SK-N-SH treated with all-trans-retinoic acid at 6 μM for 48 hours (cell line): ENCODE measurements at regions not wholly inside any gene's neighbourhood (a gene's known extent, or its start where the extent isn't known, plus 50 kb on each side); places are given as distances from the start of the nearest gene placed in this dataset.
A peak's percentile ranks its signal among the peaks of the same experiment; 100 is the strongest.

Source experiments
- ATAC-seq: fragments of 200-7000 bp; cut with Tn5 transposase; 3 replicates; pipeline ENCODE4 v1.9.1; 2020; ENCODE audit warnings: mild to moderate bottlenecking, moderate library complexity
- ARNTL ChIP-seq: fragments of 450-650 bp; formaldehyde crosslinking; IDR thresholded peaks from 2 replicates; pipeline ENCODE4 v1.5.0; 2020; ENCODE audit warnings: low read depth, mild to moderate bottlenecking, moderate library complexity, borderline replicate concordance
- BACH2 ChIP-seq: fragments of 250-450 bp; sonication (Bioruptor Pico); IDR thresholded peaks from 2 replicates; pipeline ENCODE4 v1.9.0; 2021; ENCODE audit warnings: mild to moderate bottlenecking, borderline replicate concordance
- CSRNP3 ChIP-seq: fragments of 250-450 bp; sonication (Bioruptor Pico); IDR thresholded peaks from 2 replicates; pipeline ENCODE4 v1.5.1; 2021; ENCODE audit warnings: mild to moderate bottlenecking, moderate library complexity
- ESRRG ChIP-seq: fragments of 250-450 bp; sonication (Bioruptor Pico); IDR thresholded peaks from 2 replicates; pipeline ENCODE4 v1.6.1; 2021; ENCODE audit warnings: mild to moderate bottlenecking
- GLIS3 ChIP-seq: fragments of 250-450 bp; sonication (Bioruptor Pico); IDR thresholded peaks from 2 replicates; pipeline ENCODE4 v1.5.0; 2020; ENCODE audit warnings: mild to moderate bottlenecking, moderate library complexity
- OSR1 ChIP-seq: fragments of 250-450 bp; sonication (Bioruptor Pico); IDR thresholded peaks from 2 replicates; pipeline ENCODE4 v1.8.0; 2022; ENCODE audit warnings: moderate library complexity, mild to moderate bottlenecking, inconsistent platforms
- PATZ1 ChIP-seq: fragments of 250-450 bp; sonication (Bioruptor Pico); IDR thresholded peaks from 2 replicates; pipeline ENCODE4 v1.8.0; 2020; ENCODE audit warnings: mild to moderate bottlenecking, moderate library complexity, borderline replicate concordance
- POU6F1 ChIP-seq: fragments of 250-450 bp; sonication (Bioruptor Pico); IDR thresholded peaks from 2 replicates; pipeline ENCODE4 v1.8.0; 2021; ENCODE audit warnings: low read depth, mild to moderate bottlenecking, moderate library complexity, borderline replicate concordance
- PPARA ChIP-seq: fragments of 250-450 bp; sonication (Bioruptor Pico); IDR thresholded peaks from 2 replicates; pipeline ENCODE4 v1.5.0; 2020; ENCODE audit warnings: mild to moderate bottlenecking, borderline replicate concordance
- RARB ChIP-seq: fragments of 250-450 bp; sonication (Bioruptor Pico); IDR thresholded peaks from 2 replicates; pipeline ENCODE4 v1.8.0; 2021; ENCODE audit warnings: mild to moderate bottlenecking, moderate library complexity
- SNAI2 ChIP-seq: fragments of 250-450 bp; sonication (Bioruptor Pico); IDR thresholded peaks from 2 replicates; pipeline ENCODE4 v1.5.0; 2020; ENCODE audit warnings: mild to moderate bottlenecking, moderate library complexity
- TCF4 ChIP-seq: fragments of 250-450 bp; sonication (Bioruptor Pico); IDR thresholded peaks from 2 replicates; pipeline ENCODE4 v1.8.0; 2021; ENCODE audit warnings: mild to moderate bottlenecking, moderate library complexity, borderline replicate concordance
- TOX ChIP-seq: fragments of 250-450 bp; sonication (Bioruptor Pico); IDR thresholded peaks from 2 replicates; pipeline ENCODE4 v1.8.0; 2021; ENCODE audit warnings: mild to moderate bottlenecking, moderate library complexity, borderline replicate concordance
- TSHZ2 ChIP-seq: fragments of 250-450 bp; sonication (Bioruptor Pico); IDR thresholded peaks from 2 replicates; pipeline ENCODE4 v1.5.0; 2020; ENCODE audit warnings: mild to moderate bottlenecking, moderate library complexity
- ZC3H10 ChIP-seq: fragments of 250-450 bp; sonication (Bioruptor Pico); IDR thresholded peaks from 2 replicates; pipeline ENCODE4 v1.5.1; 2021; ENCODE audit warnings: mild to moderate bottlenecking, moderate library complexity
- ZFP30 ChIP-seq: fragments of 450-650 bp; formaldehyde crosslinking; IDR thresholded peaks from 2 replicates; pipeline ENCODE4 v1.5.0; 2022; ENCODE audit warnings: mild to moderate bottlenecking, moderate library complexity
- ZNF565 ChIP-seq: fragments of 450-650 bp; formaldehyde crosslinking; conservative IDR thresholded peaks from 2 replicates; pipeline ENCODE4 v1.5.0; 2020; ENCODE audit warnings: low read depth, mild to moderate bottlenecking, moderate library complexity
- ZNF70 ChIP-seq: fragments of 450-650 bp; formaldehyde crosslinking; IDR thresholded peaks from 2 replicates; pipeline ENCODE4 v1.5.0; 2020; ENCODE audit warnings: mild to moderate bottlenecking, moderate library complexity
- ZNF8 ChIP-seq: fragments of 450-650 bp; formaldehyde crosslinking; IDR thresholded peaks from 2 replicates; pipeline ENCODE4 v1.5.0; 2020; ENCODE audit warnings: mild to moderate bottlenecking, moderate library complexity
- TF ChIP-seq, protein P1 (sequence below): fragments of 250-450 bp; sonication (Bioruptor Pico); IDR thresholded peaks from 2 replicates; pipeline ENCODE4 v1.5.1; 2020; ENCODE audit warnings: low read depth, mild to moderate bottlenecking, moderate library complexity

DNA sequence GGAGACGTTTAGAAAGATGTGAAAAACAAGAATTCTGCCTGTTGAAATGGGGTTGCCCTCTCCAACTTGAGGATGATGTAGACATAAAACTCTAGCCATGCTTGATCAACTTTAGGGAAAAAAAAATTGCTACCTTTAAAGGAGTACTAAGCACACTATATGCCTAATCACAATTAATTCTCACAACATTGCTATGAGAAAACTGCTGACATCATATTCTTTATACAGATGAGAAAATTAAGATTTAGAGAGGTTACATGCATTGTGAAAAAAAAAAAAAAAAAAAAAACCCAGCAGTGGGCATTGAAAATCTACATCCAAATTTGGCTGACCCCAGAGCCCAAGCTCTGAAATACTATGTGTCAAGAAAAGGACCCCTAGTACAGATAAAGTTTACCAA is 617.2 kb upstream of the ADGRL2 start:
- ATAC-seq: no peak
- no peak for TF ChIP-seq TSHZ2 (CRISPR knock-in tag)
- no peak for TF ChIP-seq ZNF70 (CRISPR knock-in tag)
- TF ChIP-seq GLIS3 (CRISPR knock-in tag): no peak
- no peak for TF ChIP-seq OSR1 (CRISPR knock-in tag)
- TF ChIP-seq PATZ1: no peak
- no peak for TF ChIP-seq ZNF565 (CRISPR knock-in tag)
- TF ChIP-seq PPARA (CRISPR knock-in tag): no peak
- no peak for TF ChIP-seq ARNTL (CRISPR knock-in tag)
- no peak for TF ChIP-seq CSRNP3 (CRISPR knock-in tag)
- no peak for TF ChIP-seq ZNF8 (CRISPR knock-in tag)
- TF ChIP-seq TCF4 (CRISPR knock-in tag): no peak
- TF ChIP-seq BACH2: no peak
- TF ChIP-seq, protein P1, sequence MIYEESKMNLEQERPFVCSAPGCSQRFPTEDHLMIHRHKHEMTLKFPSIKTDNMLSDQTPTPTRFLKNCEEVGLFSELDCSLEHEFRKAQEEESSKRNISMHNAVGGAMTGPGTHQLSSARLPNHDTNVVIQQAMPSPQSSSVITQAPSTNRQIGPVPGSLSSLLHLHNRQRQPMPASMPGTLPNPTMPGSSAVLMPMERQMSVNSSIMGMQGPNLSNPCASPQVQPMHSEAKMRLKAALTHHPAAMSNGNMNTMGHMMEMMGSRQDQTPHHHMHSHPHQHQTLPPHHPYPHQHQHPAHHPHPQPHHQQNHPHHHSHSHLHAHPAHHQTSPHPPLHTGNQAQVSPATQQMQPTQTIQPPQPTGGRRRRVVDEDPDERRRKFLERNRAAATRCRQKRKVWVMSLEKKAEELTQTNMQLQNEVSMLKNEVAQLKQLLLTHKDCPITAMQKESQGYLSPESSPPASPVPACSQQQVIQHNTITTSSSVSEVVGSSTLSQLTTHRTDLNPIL (CRISPR knock-in tag): no peak
- TF ChIP-seq POU6F1 (CRISPR knock-in tag): no peak
- TF ChIP-seq ESRRG: no peak
- no peak for TF ChIP-seq TOX (CRISPR knock-in tag)
- TF ChIP-seq, all 23 proteins: peak for 0

- ATAC-seq: no peak
- TF ChIP-seq PATZ1 (no peak), SNAI2 (no peak), ESRRG (no peak), ARNTL (CRISPR knock-in tag) (no peak), RARB (no peak), TCF4 (CRISPR knock-in tag) (no peak)
Observed at GRCh38 chr1:81183051-81183450, 617.7 kb upstream of the ADGRL2 start.

DNA sequence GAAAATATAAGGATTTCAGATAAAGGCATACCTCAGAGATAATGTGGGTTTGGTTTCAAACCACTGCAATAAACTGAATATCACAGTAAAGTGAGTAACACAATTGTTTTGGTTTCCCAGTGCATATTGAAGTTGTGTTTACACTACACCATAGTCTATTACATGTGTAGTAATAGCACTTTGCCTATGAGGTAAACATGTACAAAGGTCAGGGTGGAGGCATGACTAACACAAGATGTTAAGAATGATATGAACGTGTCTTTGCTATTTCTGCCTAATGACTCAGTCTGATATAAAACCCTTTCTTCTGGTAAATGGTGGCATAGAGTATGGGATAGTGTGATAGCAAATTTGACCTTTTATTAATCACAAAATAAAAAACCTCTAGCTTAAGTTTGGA is 621.5 kb upstream of the ADGRL2 start:
- ATAC-seq: peak; percentile 66; the same call in 2 of the 3 replicates
- TF ChIP-seq, protein P1 (CRISPR knock-in tag): no peak
- TF ChIP-seq PATZ1: no peak
- TF ChIP-seq TCF4 (CRISPR knock-in tag): no peak
- TF ChIP-seq POU6F1 (CRISPR knock-in tag): no peak
- no peak for TF ChIP-seq BACH2
- TF ChIP-seq ARNTL (CRISPR knock-in tag): no peak
- TF ChIP-seq ZNF70 (CRISPR knock-in tag): no peak
- no peak for TF ChIP-seq PPARA (CRISPR knock-in tag)
- TF ChIP-seq ZFP30: no peak
- no peak for TF ChIP-seq ZNF8 (CRISPR knock-in tag)
- no peak for TF ChIP-seq ZC3H10 (CRISPR knock-in tag)
